ENCODE measurements at regions not wholly inside any gene's neighbourhood (a gene's known extent, or its start where the extent isn't known, plus 50 kb on each side); places are given as distances from the start of the nearest gene placed in this dataset.

GRCh38 chr3:13198264-13198879 lies 125.1 kb upstream of the IQSEC1 start:
- TF ChIP-seq CTCF (IDR thresholded peaks at IDR 0.05) (no peak), POLR2AphosphoS5 (IDR thresholded peaks at IDR 0.05) (no peak), POLR2A (IDR thresholded peaks at IDR 0.05) (no peak), EP300 (IDR thresholded peaks at IDR 0.05) (no peak)

Data from gastroesophageal sphincter (tissue), 3 donors.